H1 (cell line): ENCODE measurements at regions not wholly inside any gene's neighbourhood (a gene's known extent, or its start where the extent isn't known, plus 50 kb on each side); places are given as distances from the start of the nearest gene placed in this dataset.

Experiments used
- CTCF ChIA-PET: fragments of 300-600 bp; sonication (Branson Sonifier 250); formaldehyde crosslinking; loops from one replicate; lab custom pipeline; 2021; ENCODE audit not compliant: partially characterized antibody; lab: Charles Lee
- POLR2A ChIA-PET: fragments of 300-600 bp; sonication (Branson Sonifier 250); formaldehyde crosslinking; loops from one replicate; lab custom pipeline; 2021; ENCODE audit warnings: inconsistent platforms; ENCODE audit not compliant: partially characterized antibody; lab: Charles Lee
- DNase-seq, 2 experiments: peaks; one replicate each; pipeline versions ENCODE4 v3.0.0 to v3.0.0-alpha.2; 2010 to 2022; ENCODE audit warnings: low spot score in 2 of 2, low read depth in 1 of 2, mixed read lengths in 1 of 2
- FAIRE-seq: peaks from 2 replicates; lab custom pipeline; 2011; peaks lifted over from hg19 to GRCh38; lab: Jason Lieb, UNC
- H2AFZ ChIP-seq: 2 replicates; pipeline ENCODE4 v1.8.1; 2012; ENCODE audit warnings: low read length, inconsistent platforms
- H2AK5ac ChIP-seq: 2 replicates; pipeline ENCODE4 v1.6.1; 2013; ENCODE audit warnings: low read depth, low read length
- H2BK120ac ChIP-seq: replicated peaks from 2 replicates; pipeline ENCODE3; 2013; ENCODE audit warnings: low read depth, low read length, inconsistent platforms
- H2BK12ac ChIP-seq: 2 replicates; pipeline ENCODE4 v1.6.1; 2013; ENCODE audit warnings: low read depth, low read length
- H2BK15ac ChIP-seq: 2 replicates; pipeline ENCODE4 v1.6.1; 2013; ENCODE audit warnings: low read length
- H2BK20ac ChIP-seq: 2 replicates; pipeline ENCODE4 v1.6.1; 2013; ENCODE audit warnings: low read length
- H2BK5ac ChIP-seq: 2 replicates; pipeline ENCODE4 v1.6.1; 2013; ENCODE audit warnings: low read depth, low read length
- H3K14ac ChIP-seq: 2 replicates; pipeline ENCODE4 v1.6.1; 2013; ENCODE audit warnings: inconsistent platforms; ENCODE audit not compliant: insufficient read length
- H3K18ac ChIP-seq: 2 replicates; pipeline ENCODE4 v1.6.1; 2013; ENCODE audit warnings: low read length; ENCODE audit errors: extremely low read depth
- H3K23ac ChIP-seq: 2 replicates; pipeline ENCODE4 v1.6.1; 2013; ENCODE audit warnings: inconsistent platforms; ENCODE audit not compliant: insufficient read length
- H3K23me2 ChIP-seq: 2 replicates; pipeline ENCODE4 v1.6.1; 2013; ENCODE audit warnings: low read depth, low read length
- H3K27ac ChIP-seq: 2 replicates; pipeline ENCODE4 v1.6.1; 2011; ENCODE audit warnings: low read depth, low read length, inconsistent platforms
- H3K27me3 ChIP-seq, 4 experiments: replicated peaks in 1 of 4; 1 replicate in 1 of 4; 2 replicates in 3 of 4; pipeline versions ENCODE4 v1.6.1 to v1.8.1; 2011 to 2013; ENCODE audit warnings: low read length in 3 of 4, mild to moderate bottlenecking in 3 of 4, inconsistent platforms in 2 of 4, mixed read lengths in 2 of 4, moderate library complexity in 1 of 4; ENCODE audit not compliant: control insufficient read depth in 3 of 4, insufficient read depth in 3 of 4; ENCODE audit errors: extremely low read depth in 1 of 4
- H3K36me3 ChIP-seq, 4 experiments: 2 replicates each; pipeline versions ENCODE4 v1.6.1 to v1.8.1; 2011 to 2013; ENCODE audit warnings: mild to moderate bottlenecking in 4 of 4, low read length in 3 of 4, moderate library complexity in 2 of 4, control low read depth in 1 of 4, inconsistent platforms in 1 of 4; ENCODE audit not compliant: insufficient read depth in 4 of 4, control insufficient read depth in 2 of 4
- H3K4ac ChIP-seq: replicated peaks from 2 replicates; pipeline ENCODE3; 2013; ENCODE audit warnings: low read length, low read depth, mixed read lengths, inconsistent platforms; ENCODE audit not compliant: insufficient read length
- H3K4me1 ChIP-seq, 4 experiments: replicated peaks in 1 of 4; 1 replicate in 1 of 4; 2 replicates in 3 of 4; pipeline versions ENCODE4 v1.6.1 to v1.8.1; 2011 to 2013; ENCODE audit warnings: low read length in 3 of 4, inconsistent platforms in 2 of 4, mixed read lengths in 1 of 4; ENCODE audit not compliant: insufficient read depth in 4 of 4, control insufficient read depth in 3 of 4
- H3K4me2 ChIP-seq, 2 experiments: 2 replicates each; pipeline versions ENCODE4 v1.6.1 to v1.8.1; 2011 to 2013; ENCODE audit warnings: low read depth in 2 of 2, low read length in 2 of 2, control low read depth in 1 of 2, inconsistent platforms in 1 of 2, mild to moderate bottlenecking in 1 of 2; ENCODE audit not compliant: insufficient read depth in 1 of 2
- H3K4me3 ChIP-seq, 4 experiments: fragments of 200-600, 300-600 bp in 1 of 4; sonication (generic), shearing (Covaris generic), sonication (Bioruptor Twin) in 1 of 4; 2 replicates each; pipeline versions ENCODE4 v1.5.1 to v1.8.1; 2011 to 2016; ENCODE audit warnings: low read length in 4 of 4, low read depth in 3 of 4, control low read depth in 2 of 4, inconsistent platforms in 2 of 4, mild to moderate bottlenecking in 2 of 4, mixed read lengths in 1 of 4, moderate library complexity in 1 of 4; ENCODE audit not compliant: insufficient read depth in 2 of 4; ENCODE audit errors: extremely low read depth in 1 of 4
- H3K56ac ChIP-seq: replicated peaks from 2 replicates; pipeline ENCODE3; 2013; ENCODE audit warnings: low read depth, mild to moderate bottlenecking, mixed read lengths, low read length, inconsistent platforms; ENCODE audit not compliant: insufficient read length
- H3K79me1 ChIP-seq: 2 replicates; pipeline ENCODE4 v1.6.1; 2013; ENCODE audit warnings: low read depth, low read length, control low read depth
- H3K79me2 ChIP-seq, 2 experiments: 2 replicates each; pipeline versions ENCODE4 v1.6.1 to v1.8.1; 2012 to 2013; ENCODE audit warnings: low read length in 2 of 2, mild to moderate bottlenecking in 2 of 2, inconsistent platforms in 1 of 2; ENCODE audit not compliant: insufficient read depth in 2 of 2, control insufficient read depth in 1 of 2
- H3K9ac ChIP-seq, 4 experiments: replicated peaks in 1 of 4; 1 replicate in 1 of 4; 2 replicates in 3 of 4; pipeline versions ENCODE4 v1.6.1 to v1.8.1; 2011 to 2013; ENCODE audit warnings: low read depth in 3 of 4, low read length in 3 of 4, control low read depth in 2 of 4, mild to moderate bottlenecking in 2 of 4, moderate library complexity in 2 of 4, inconsistent platforms in 1 of 4; ENCODE audit errors: extremely low read depth in 1 of 4
- H3K9me3 ChIP-seq, 2 experiments: 2 replicates each; pipeline versions ENCODE4 v1.6.1 to v1.8.1; 2012 to 2013; ENCODE audit warnings: mild to moderate bottlenecking in 2 of 2, moderate library complexity in 2 of 2, control low read depth in 1 of 2, inconsistent platforms in 1 of 2, low read depth in 1 of 2, low read length in 1 of 2, mixed read lengths in 1 of 2; ENCODE audit not compliant: insufficient read depth in 2 of 2
- H4K20me1 ChIP-seq, 2 experiments: replicated peaks in 1 of 2; 2 replicates each; pipeline versions ENCODE3 to v1.8.1; 2011 to 2013; ENCODE audit warnings: inconsistent platforms in 2 of 2, low read length in 2 of 2, mild to moderate bottlenecking in 1 of 2; ENCODE audit not compliant: insufficient read depth in 2 of 2, control insufficient read depth in 1 of 2
- H4K5ac ChIP-seq: 2 replicates; pipeline ENCODE4 v1.6.1; 2013; ENCODE audit warnings: low read length, low read depth, mixed read lengths, inconsistent platforms; ENCODE audit not compliant: insufficient read length
- H4K8ac ChIP-seq: 2 replicates; pipeline ENCODE4 v1.8.0; 2013; ENCODE audit warnings: mild to moderate bottlenecking, moderate library complexity, low read length, inconsistent platforms; ENCODE audit not compliant: insufficient read depth; ENCODE audit errors: extremely low read depth
- H4K91ac ChIP-seq: replicated peaks from 2 replicates; pipeline ENCODE3; 2013; ENCODE audit warnings: low read length, mixed read lengths, inconsistent platforms; ENCODE audit not compliant: insufficient read length
- TF ChIP-seq, protein P1 (sequence below): fragments of 300-600 bp; sonication (generic); IDR thresholded peaks from 2 replicates; pipeline ENCODE4 v1.7.1; 2012; ENCODE audit warnings: low read length, moderate library complexity, mild to moderate bottlenecking, inconsistent platforms; ENCODE audit not compliant: insufficient replicate concordance

DNA sequence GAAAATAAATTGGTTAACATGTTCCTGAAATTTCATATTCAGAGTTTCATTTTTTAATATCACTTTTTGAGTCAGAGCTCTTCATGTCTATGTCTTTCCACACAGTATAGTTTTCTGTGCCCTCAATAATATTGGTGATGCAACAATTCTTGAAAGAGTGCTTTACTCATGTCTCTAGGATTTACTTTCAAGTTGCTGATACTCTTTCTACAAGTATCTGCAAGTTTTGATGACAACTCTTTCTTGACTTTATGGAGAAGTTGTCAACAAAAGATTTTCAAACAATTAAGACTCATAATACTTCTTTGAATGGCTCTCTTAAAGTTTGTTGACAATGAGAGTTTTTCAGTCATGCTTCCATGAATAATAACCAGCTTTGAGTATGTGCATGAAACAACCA lies 561.7 kb downstream of the DIAPH3 start:
- Histone ChIP-seq H3K23ac (no peak overlapping the region), H3K18ac (no peak overlapping the region), H3K4me2 (no peak overlapping the region), H3K4ac (no peak overlapping the region), H3K14ac (no peak overlapping the region), H2AFZ (no peak overlapping the region), H2BK20ac (no peak overlapping the region), H3K4me3 (no peak overlapping the region), H2AK5ac (no peak overlapping the region), H4K91ac (no peak overlapping the region), H3K56ac (no peak overlapping the region), H2BK120ac (no peak overlapping the region), H3K36me3 (no peaks in the 10 kb centered on the region; a peak in 2 of 8 replicates), H2BK15ac (no peak overlapping the region), H3K9me3 (no peaks in the 10 kb centered on the region; a peak in 1 of 4 replicates), H3K23me2 (no peaks in the 10 kb centered on the region), H4K8ac (no peak overlapping the region), H3K4me1 (no peaks in the 10 kb centered on the region), H3K9ac (no peak overlapping the region), H3K27ac (no peak overlapping the region), H3K79me1 (no peaks in the 10 kb centered on the region), H4K5ac (no peak overlapping the region), H2BK5ac (no peak overlapping the region), H4K20me1 (no peaks in the 10 kb centered on the region), H3K79me2 (no peaks in the 10 kb centered on the region), H3K27me3 (no peaks in the 10 kb centered on the region; a peak in 1 of 7 replicates), H2BK12ac (no peak overlapping the region)
- DNase-seq (no peak), FAIRE-seq (no peak)
- ChIA-PET POLR2A (no interaction called here), CTCF (no interaction called here)
- TF ChIP-seq, protein P1, sequence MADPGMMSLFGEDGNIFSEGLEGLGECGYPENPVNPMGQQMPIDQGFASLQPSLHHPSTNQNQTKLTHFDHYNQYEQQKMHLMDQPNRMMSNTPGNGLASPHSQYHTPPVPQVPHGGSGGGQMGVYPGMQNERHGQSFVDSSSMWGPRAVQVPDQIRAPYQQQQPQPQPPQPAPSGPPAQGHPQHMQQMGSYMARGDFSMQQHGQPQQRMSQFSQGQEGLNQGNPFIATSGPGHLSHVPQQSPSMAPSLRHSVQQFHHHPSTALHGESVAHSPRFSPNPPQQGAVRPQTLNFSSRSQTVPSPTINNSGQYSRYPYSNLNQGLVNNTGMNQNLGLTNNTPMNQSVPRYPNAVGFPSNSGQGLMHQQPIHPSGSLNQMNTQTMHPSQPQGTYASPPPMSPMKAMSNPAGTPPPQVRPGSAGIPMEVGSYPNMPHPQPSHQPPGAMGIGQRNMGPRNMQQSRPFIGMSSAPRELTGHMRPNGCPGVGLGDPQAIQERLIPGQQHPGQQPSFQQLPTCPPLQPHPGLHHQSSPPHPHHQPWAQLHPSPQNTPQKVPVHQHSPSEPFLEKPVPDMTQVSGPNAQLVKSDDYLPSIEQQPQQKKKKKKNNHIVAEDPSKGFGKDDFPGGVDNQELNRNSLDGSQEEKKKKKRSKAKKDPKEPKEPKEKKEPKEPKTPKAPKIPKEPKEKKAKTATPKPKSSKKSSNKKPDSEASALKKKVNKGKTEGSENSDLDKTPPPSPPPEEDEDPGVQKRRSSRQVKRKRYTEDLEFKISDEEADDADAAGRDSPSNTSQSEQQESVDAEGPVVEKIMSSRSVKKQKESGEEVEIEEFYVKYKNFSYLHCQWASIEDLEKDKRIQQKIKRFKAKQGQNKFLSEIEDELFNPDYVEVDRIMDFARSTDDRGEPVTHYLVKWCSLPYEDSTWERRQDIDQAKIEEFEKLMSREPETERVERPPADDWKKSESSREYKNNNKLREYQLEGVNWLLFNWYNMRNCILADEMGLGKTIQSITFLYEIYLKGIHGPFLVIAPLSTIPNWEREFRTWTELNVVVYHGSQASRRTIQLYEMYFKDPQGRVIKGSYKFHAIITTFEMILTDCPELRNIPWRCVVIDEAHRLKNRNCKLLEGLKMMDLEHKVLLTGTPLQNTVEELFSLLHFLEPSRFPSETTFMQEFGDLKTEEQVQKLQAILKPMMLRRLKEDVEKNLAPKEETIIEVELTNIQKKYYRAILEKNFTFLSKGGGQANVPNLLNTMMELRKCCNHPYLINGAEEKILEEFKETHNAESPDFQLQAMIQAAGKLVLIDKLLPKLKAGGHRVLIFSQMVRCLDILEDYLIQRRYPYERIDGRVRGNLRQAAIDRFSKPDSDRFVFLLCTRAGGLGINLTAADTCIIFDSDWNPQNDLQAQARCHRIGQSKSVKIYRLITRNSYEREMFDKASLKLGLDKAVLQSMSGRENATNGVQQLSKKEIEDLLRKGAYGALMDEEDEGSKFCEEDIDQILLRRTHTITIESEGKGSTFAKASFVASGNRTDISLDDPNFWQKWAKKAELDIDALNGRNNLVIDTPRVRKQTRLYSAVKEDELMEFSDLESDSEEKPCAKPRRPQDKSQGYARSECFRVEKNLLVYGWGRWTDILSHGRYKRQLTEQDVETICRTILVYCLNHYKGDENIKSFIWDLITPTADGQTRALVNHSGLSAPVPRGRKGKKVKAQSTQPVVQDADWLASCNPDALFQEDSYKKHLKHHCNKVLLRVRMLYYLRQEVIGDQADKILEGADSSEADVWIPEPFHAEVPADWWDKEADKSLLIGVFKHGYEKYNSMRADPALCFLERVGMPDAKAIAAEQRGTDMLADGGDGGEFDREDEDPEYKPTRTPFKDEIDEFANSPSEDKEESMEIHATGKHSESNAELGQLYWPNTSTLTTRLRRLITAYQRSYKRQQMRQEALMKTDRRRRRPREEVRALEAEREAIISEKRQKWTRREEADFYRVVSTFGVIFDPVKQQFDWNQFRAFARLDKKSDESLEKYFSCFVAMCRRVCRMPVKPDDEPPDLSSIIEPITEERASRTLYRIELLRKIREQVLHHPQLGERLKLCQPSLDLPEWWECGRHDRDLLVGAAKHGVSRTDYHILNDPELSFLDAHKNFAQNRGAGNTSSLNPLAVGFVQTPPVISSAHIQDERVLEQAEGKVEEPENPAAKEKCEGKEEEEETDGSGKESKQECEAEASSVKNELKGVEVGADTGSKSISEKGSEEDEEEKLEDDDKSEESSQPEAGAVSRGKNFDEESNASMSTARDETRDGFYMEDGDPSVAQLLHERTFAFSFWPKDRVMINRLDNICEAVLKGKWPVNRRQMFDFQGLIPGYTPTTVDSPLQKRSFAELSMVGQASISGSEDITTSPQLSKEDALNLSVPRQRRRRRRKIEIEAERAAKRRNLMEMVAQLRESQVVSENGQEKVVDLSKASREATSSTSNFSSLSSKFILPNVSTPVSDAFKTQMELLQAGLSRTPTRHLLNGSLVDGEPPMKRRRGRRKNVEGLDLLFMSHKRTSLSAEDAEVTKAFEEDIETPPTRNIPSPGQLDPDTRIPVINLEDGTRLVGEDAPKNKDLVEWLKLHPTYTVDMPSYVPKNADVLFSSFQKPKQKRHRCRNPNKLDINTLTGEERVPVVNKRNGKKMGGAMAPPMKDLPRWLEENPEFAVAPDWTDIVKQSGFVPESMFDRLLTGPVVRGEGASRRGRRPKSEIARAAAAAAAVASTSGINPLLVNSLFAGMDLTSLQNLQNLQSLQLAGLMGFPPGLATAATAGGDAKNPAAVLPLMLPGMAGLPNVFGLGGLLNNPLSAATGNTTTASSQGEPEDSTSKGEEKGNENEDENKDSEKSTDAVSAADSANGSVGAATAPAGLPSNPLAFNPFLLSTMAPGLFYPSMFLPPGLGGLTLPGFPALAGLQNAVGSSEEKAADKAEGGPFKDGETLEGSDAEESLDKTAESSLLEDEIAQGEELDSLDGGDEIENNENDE: no peak
